ENCODE measurements at regions not wholly inside any gene's neighbourhood (a gene's known extent, or its start where the extent isn't known, plus 50 kb on each side); places are given as distances from the start of the nearest gene placed in this dataset.

DNA sequence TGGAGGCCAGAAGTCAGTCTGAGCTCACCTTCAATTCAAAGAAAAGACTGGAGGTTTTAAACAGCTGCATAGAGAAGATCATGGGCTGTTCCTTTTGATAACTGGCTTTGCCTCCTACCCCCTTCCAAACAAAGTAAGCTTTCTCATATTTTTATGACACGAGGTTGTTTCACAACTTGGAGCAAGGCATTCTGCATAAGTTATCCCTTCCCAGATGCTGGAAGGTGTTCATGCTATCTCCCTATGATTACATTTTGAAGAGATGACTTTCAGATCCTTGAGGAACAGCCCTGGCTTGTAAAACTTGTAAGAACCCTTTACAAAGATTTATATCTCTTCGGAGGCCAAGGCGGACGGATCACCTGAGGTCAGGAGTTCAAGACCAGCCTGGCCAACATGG, 571.9 kb upstream of the FTMT start:
- TF ChIP-seq, protein P1, sequence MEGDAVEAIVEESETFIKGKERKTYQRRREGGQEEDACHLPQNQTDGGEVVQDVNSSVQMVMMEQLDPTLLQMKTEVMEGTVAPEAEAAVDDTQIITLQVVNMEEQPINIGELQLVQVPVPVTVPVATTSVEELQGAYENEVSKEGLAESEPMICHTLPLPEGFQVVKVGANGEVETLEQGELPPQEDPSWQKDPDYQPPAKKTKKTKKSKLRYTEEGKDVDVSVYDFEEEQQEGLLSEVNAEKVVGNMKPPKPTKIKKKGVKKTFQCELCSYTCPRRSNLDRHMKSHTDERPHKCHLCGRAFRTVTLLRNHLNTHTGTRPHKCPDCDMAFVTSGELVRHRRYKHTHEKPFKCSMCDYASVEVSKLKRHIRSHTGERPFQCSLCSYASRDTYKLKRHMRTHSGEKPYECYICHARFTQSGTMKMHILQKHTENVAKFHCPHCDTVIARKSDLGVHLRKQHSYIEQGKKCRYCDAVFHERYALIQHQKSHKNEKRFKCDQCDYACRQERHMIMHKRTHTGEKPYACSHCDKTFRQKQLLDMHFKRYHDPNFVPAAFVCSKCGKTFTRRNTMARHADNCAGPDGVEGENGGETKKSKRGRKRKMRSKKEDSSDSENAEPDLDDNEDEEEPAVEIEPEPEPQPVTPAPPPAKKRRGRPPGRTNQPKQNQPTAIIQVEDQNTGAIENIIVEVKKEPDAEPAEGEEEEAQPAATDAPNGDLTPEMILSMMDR (IDR thresholded peaks at IDR 0.05) = no peak
- no peak overlapping the region for H3K27ac ChIP-seq
- H3K4me3 ChIP-seq = no peak overlapping the region
- DNase-seq (ENCODE audit: low spot score) = no peak

DNA sequence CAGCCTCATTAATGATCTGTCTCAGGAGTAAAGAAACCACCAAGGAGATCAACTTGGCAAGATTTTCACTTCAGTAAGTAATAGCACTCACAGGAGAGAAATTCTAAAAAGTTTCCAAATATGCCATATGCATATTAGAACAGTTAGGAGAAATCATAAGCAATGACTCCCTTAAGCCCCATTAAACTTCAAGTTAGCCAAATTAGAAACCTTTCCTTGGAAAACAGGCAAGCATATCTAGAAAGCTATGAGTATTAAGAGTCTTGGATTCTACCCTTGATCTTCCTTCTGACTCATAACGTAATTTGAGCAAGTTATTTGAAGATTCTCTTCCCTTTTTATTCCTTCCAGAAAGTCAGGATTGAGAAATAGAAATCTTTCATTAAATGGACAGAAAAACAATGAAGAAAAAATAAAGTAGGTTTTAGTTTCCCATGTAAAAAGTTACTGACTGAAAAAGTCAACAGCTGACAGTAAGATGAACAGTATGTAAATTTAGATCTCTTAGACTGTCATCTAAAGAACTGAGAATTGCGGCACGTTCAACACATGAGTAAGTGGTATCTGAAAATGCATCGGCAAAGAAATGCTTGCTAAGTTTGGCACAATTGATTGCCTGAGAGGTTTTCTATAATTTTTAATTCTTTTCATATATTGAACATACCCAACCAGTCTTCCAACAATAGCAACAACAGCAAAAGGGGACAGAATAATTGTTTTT, 565.7 kb upstream of the FTMT start:
- no peak for DNase-seq (ENCODE audit: low spot score)
- H3K27ac ChIP-seq = no peak overlapping the region

DNA sequence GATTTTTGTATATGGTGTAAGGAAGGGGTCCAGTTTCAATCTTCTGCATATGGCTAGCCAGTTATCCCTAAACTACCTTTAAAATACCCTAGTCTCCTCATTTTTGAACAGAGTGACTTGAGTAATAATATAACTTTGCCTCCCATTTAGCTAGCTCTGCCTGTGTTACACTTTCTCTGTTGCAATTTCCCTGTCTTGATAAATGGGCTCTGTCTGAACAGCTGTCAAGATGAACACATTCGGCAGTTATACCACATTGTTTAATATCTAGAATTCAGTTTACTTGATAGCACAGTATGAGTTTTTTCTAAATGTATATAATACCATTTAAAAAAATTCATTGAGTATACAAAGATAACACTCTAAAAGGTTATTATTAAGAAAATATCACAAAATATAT, 562.9 kb upstream of the FTMT start:
- Histone ChIP-seq H3K27ac (no peak overlapping the region), H3K4me3 (no peak overlapping the region)
- no peak for DNase-seq (ENCODE audit: low spot score)
- TF ChIP-seq, protein P1 (IDR thresholded peaks at IDR 0.05) = no peak

More for the DNA sequence above, 565.7 kb upstream of the FTMT start:
- TF ChIP-seq, protein P1 (IDR thresholded peaks at IDR 0.05) = no peak
- H3K4me3 ChIP-seq = no peak overlapping the region

DNA sequence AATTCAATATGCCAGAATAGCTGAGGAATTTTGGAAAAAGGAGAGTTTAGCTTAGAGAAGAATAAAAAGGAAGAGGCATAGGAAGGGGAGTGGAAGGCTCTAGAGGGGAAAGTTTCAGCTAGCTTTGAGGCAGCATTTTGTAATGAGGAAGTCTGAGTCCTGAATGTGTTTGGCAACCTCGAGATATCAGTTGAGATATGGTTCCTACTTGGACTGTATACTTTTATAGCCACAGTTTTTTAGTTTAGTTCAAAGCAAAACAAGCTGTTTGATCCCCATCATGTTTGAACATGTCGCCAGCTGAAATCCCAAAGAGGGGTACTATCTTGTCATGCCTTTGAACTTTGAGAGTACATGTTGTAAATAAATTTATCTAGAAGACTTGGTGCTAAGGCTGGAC, 559.0 kb upstream of the FTMT start:
- no peak for DNase-seq (ENCODE audit: low spot score)
- Histone ChIP-seq H3K27ac (no peak overlapping the region), H3K4me3 (no peak overlapping the region)
- TF ChIP-seq, protein P1 (IDR thresholded peaks at IDR 0.05) = no peak

DNA sequence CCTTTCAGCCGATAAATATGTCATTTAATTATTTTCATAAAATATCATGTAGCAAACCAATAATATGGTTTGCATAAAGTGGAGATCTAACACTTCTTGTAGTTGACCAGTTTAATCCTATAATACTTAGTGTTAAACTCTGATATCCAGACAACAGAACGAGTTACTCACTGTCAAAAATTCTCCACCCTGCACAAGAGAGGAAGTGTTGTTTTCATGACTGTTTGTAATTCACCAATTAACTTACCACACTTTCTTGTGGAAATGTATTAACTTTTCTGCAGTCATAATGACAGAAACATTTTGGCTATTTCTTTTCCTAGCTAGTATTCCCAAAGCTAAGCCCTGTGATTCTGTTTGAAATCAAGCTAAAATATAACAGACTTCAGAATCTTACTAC, 555.3 kb upstream of the FTMT start:
- DNase-seq (ENCODE audit: low spot score) = no peak
- TF ChIP-seq, protein P1 (IDR thresholded peaks at IDR 0.05) = no peak
- Histone ChIP-seq H3K27ac (no peak overlapping the region), H3K4me3 (no peak overlapping the region)

DNA sequence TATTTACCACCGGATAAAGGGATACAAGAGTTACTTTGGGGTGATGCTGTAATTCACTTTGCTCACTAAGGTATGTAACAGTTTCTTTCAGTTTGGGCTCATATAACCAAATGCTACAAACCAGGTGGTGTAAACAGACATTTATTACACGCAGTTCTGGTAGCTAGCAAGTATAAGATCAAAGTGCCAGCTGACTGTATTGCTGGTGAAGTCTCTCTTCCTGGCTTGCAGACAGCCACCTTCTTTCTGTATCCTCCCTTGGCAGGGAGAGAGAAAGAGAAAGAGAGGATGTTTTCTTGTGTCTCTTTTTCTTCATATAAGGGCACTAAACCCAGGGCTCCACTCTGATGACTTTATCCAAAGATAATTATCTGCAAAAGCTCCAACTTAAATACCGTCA, 552.5 kb upstream of the FTMT start:
- no peak overlapping the region for H3K27ac ChIP-seq
- H3K4me3 ChIP-seq = no peak overlapping the region
- TF ChIP-seq, protein P1 (IDR thresholded peaks at IDR 0.05) = no peak
- no peak for DNase-seq (ENCODE audit: low spot score)

DNA sequence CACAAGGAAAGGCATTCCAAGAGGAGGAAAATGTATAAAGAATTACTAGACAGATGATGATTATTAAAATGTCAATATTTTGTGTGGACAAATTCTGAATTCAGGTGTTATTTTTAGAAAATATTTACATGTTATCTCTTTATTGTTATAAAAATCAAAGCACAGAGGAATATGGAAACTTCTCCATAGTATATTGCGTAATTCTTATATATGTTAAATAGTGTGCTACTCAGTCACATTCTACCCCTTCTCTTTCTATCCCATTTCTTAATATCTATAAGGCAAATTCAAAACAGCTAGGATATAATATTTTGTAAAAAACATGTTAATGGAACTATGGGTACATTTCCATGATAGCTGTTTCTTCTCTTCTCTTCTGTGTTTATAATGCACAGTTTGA, 546.8 kb upstream of the FTMT start:
- Histone ChIP-seq H3K4me3 (no peak overlapping the region), H3K27ac (no peak overlapping the region)
- TF ChIP-seq, protein P1 (IDR thresholded peaks at IDR 0.05) = no peak
- no peak for DNase-seq (ENCODE audit: low spot score)
